Calu3 (cell line): ENCODE measurements at regions not wholly inside any gene's neighbourhood (a gene's known extent, or its start where the extent isn't known, plus 50 kb on each side); places are given as distances from the start of the nearest gene placed in this dataset.

Experiments used
- BruUV-seq: library from RNA; stranded (reverse); fragments of 400-500 nt; replicated peaks from 2 replicates; lab custom pipeline; 2021; lab: Mats Ljungman, UMichigan
- CTCF ChIA-PET: fragments of 300-600 bp; sonication (Branson Sonifier 250); formaldehyde crosslinking; loops from one replicate; lab custom pipeline; 2022; ENCODE audit warnings: antibody characterized with exemption; lab: Charles Lee
- DNase-seq: peaks from one replicate; pipeline ENCODE4 v3.0.0; 2022
- H3K27ac Mint-ChIP-seq: one replicate; pipeline ENCODE4 v1.8.0; 2022; ENCODE audit warnings: mixed read lengths; ENCODE audit not compliant: unreplicated experiment
- H3K27me3 Mint-ChIP-seq: one replicate; pipeline ENCODE4 v1.8.0; 2022; ENCODE audit warnings: mixed read lengths; ENCODE audit not compliant: unreplicated experiment
- H3K36me3 Mint-ChIP-seq: one replicate; pipeline ENCODE4 v1.8.0; 2022; ENCODE audit warnings: mild to moderate bottlenecking, moderate library complexity, mixed read lengths; ENCODE audit not compliant: insufficient read depth, unreplicated experiment
- H3K4me1 Mint-ChIP-seq: one replicate; pipeline ENCODE4 v1.8.0; 2022; ENCODE audit warnings: mild to moderate bottlenecking, low read depth, mixed read lengths; ENCODE audit not compliant: unreplicated experiment
- H3K4me3 Mint-ChIP-seq: one replicate; pipeline ENCODE4 v1.8.0; 2022; ENCODE audit warnings: mild to moderate bottlenecking, low read depth, moderate library complexity, mixed read lengths; ENCODE audit not compliant: unreplicated experiment
- H3K9me3 Mint-ChIP-seq: one replicate; pipeline ENCODE4 v1.8.0; 2022; ENCODE audit warnings: low read depth, mixed read lengths; ENCODE audit not compliant: unreplicated experiment
- intact Hi-C: fragments of 100-400 bp; cut with micrococcal nuclease; formaldehyde crosslinking; loops from one replicate; pipeline ENCODE4 v1.10.0; 2022; ENCODE audit not compliant: unreplicated experiment
- TF ChIP-seq, protein P1 (sequence below): fragments of 200-600 bp; IDR thresholded peaks from one replicate; pipeline ENCODE4 v1.8.0; 2022; ENCODE audit warnings: antibody characterized with exemption; ENCODE audit not compliant: unreplicated experiment

DNA sequence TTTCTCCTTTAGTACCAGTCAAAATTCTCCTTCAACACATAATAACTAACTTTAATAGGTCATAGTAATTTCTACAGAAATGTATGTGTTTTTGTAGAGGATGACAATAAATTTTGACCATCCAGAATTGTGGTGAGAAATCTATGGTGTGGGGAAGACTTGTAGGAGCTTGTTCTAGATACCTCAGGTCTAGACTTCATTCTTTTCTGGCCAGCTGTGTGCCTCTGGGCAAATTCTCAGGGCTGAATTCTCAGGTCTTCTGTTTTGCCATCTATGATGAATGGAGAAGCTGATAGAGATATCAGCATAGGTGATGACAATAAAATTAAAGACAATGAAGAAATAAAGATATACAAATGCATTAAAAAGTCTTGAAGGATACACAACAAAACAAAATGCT, 298.6 kb upstream of the MEF2C start:
- TF ChIP-seq, protein P1, sequence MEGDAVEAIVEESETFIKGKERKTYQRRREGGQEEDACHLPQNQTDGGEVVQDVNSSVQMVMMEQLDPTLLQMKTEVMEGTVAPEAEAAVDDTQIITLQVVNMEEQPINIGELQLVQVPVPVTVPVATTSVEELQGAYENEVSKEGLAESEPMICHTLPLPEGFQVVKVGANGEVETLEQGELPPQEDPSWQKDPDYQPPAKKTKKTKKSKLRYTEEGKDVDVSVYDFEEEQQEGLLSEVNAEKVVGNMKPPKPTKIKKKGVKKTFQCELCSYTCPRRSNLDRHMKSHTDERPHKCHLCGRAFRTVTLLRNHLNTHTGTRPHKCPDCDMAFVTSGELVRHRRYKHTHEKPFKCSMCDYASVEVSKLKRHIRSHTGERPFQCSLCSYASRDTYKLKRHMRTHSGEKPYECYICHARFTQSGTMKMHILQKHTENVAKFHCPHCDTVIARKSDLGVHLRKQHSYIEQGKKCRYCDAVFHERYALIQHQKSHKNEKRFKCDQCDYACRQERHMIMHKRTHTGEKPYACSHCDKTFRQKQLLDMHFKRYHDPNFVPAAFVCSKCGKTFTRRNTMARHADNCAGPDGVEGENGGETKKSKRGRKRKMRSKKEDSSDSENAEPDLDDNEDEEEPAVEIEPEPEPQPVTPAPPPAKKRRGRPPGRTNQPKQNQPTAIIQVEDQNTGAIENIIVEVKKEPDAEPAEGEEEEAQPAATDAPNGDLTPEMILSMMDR: no peak
- Mint-ChIP-seq H3K4me1 (no peaks in the 10 kb centered on the region), H3K9me3 (no peaks in the 10 kb centered on the region), H3K27me3 (no peaks in the 10 kb centered on the region), H3K27ac (no peak overlapping the region), H3K36me3 (no peaks in the 10 kb centered on the region), H3K4me3 (no peak overlapping the region)
- no TSS peak for BruUV-seq
- DNase-seq: no peak
- intact Hi-C loops: no loop called here
- CTCF ChIA-PET: interaction anchor here (0.6 kb wide), 1 partner anchor 28 kb away, joined by 3 read pairs; no protein-coding TSS in a partner anchor

DNA sequence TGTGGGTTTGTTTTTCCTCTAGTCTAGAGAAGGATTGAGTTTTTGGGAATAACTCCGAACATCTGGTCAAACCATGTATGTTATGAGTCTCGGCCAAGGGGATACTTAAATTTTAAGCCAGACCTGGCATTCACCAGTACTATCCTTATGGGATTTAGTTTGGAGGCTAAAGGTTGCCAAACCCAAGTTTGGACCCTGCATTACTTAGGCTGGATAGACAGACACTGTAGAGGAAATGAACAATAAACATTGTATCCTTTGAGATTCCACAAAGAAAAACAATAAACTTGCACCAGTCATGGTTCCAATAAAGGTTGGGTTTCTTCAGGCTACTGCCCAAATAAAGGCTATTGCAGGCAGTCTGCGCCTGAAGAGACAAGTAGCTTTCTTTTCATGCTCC, 296.7 kb upstream of the MEF2C start:
- CTCF ChIA-PET: no interaction called here
- no TSS peak for BruUV-seq
- no peaks in the 10 kb centered on the region for H3K36me3 Mint-ChIP-seq

DNA sequence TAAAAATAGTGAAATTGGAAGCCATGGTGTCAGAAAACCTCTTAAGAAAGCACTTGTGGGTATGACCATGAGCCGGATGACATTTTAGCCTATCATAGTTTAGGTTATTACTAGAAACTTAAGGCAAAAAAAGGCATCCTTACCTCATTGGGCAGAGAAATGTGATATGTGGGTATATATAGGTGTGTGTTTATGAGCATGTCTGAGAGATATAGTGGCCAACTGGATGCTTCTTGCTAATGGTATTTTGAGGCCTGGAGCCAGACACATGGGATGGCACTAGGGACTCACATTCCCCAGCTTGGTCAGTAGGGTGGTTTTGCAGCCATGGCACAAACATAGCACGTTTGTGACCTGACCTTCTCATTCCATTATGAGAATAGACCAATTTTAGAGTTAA, 295.6 kb upstream of the MEF2C start:
- no peaks in the 10 kb centered on the region for H3K36me3 Mint-ChIP-seq
- CTCF ChIA-PET: no interaction called here
- DNase-seq: no peak
- no TSS peak for BruUV-seq
- H3K9me3 Mint-ChIP-seq: no peaks in the 10 kb centered on the region
- H3K4me1 Mint-ChIP-seq: no peaks in the 10 kb centered on the region
- no peak overlapping the region for H3K4me3 Mint-ChIP-seq
- H3K27me3 Mint-ChIP-seq: no peaks in the 10 kb centered on the region
- intact Hi-C loops: no loop called here
- no peak overlapping the region for H3K27ac Mint-ChIP-seq
- TF ChIP-seq, protein P1: no peak

More for the DNA sequence above, 296.7 kb upstream of the MEF2C start:
- TF ChIP-seq, protein P1: no peak
- H3K9me3 Mint-ChIP-seq: no peaks in the 10 kb centered on the region
- H3K4me3 Mint-ChIP-seq: no peak overlapping the region
- no peak overlapping the region for H3K27ac Mint-ChIP-seq
- intact Hi-C loops: no loop called here
- H3K4me1 Mint-ChIP-seq: no peaks in the 10 kb centered on the region
- H3K27me3 Mint-ChIP-seq: no peaks in the 10 kb centered on the region
- no peak for DNase-seq

DNA sequence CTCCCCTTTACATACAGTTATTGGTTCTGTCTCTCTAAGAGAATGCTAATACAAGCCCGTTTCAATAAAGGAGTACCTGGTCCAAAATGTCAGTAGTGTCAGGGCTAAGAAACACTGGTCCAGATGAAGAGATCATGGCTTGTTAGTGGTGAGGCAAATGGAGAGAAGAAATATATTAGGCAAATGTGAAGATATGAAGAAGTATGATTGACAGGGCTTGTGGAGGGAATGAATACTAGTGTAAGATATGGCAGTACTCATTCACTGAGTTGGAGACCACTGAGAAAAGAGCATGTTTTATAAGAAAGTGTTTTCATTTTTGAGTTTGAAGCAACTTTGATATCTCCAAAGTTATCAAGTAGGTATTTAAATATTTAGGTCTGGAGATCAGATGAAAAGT, 290.5 kb upstream of the MEF2C start:
- no peaks in the 10 kb centered on the region for H3K4me1 Mint-ChIP-seq
- intact Hi-C loops: no loop called here
- H3K9me3 Mint-ChIP-seq: no peaks in the 10 kb centered on the region
- BruUV-seq: no TSS peak
- H3K4me3 Mint-ChIP-seq: no peak overlapping the region
- TF ChIP-seq, protein P1: no peak
- no peaks in the 10 kb centered on the region for H3K36me3 Mint-ChIP-seq
- H3K27me3 Mint-ChIP-seq: no peaks in the 10 kb centered on the region
- no peak for DNase-seq
- CTCF ChIA-PET: no interaction called here
- no peak overlapping the region for H3K27ac Mint-ChIP-seq
